Common myeloid progenitor, CD34-positive (primary cell): ENCODE measurements at regions not wholly inside any gene's neighbourhood (a gene's known extent, or its start where the extent isn't known, plus 50 kb on each side); places are given as distances from the start of the nearest gene placed in this dataset.
"Not testable (repeated sequence)": the region's sequence is repeated elsewhere in the genome, so short reads cannot be mapped to it uniquely, and the experiment has no call there.

ENCODE experiments used
- CTCF ChIA-PET: fragments of 350-600 bp; sonication (Branson Sonifier 250); formaldehyde crosslinking; loops from one replicate; lab custom pipeline; 2021; ENCODE audit warnings: antibody characterized with exemption; lab: Charles Lee
- POLR2A ChIA-PET: fragments of 350-600 bp; sonication (Branson Sonifier 250); formaldehyde crosslinking; loops from one replicate; lab custom pipeline; 2021; ENCODE audit warnings: antibody characterized with exemption; lab: Charles Lee
- DNase-seq, 3 donors: peaks; one replicate each; pipeline versions ENCODE4 v3.0.0 to v3.0.0-alpha.2; 2013
- H3K27ac ChIP-seq, 2 experiments: 1 replicate in 1 of 2; 2 replicates in 1 of 2; pipeline ENCODE4 v1.7.0; 2013; ENCODE audit warnings: inconsistent platforms in 2 of 2, low read length in 2 of 2, mild to moderate bottlenecking in 2 of 2, low read depth in 1 of 2, moderate library complexity in 1 of 2; ENCODE audit not compliant: severe bottlenecking in 2 of 2, insufficient read depth in 1 of 2, poor library complexity in 1 of 2
- H3K27me3 ChIP-seq, 5 experiments: replicated peaks in 2 of 5; 1 replicate in 3 of 5; 2 replicates in 2 of 5; pipeline versions ENCODE4 v1.6.1 to v1.7.0; 2013; ENCODE audit warnings: low read length in 4 of 5, mild to moderate bottlenecking in 2 of 5, moderate library complexity in 2 of 5, inconsistent platforms in 1 of 5; ENCODE audit not compliant: insufficient read depth in 5 of 5, control insufficient read depth in 4 of 5
- H3K36me3 ChIP-seq, 4 experiments: 1 replicate in 2 of 4; 2 replicates in 2 of 4; pipeline versions ENCODE4 v1.6.1 to v1.7.0; 2013; ENCODE audit warnings: low read length in 3 of 4, control low read depth in 1 of 4, mild to moderate bottlenecking in 1 of 4; ENCODE audit not compliant: control insufficient read depth in 4 of 4, insufficient read depth in 4 of 4
- H3K4me1 ChIP-seq, 4 experiments: 1 replicate in 3 of 4; 2 replicates in 1 of 4; pipeline versions ENCODE4 v1.6.1 to v1.7.1; 2013; ENCODE audit warnings: low read length in 3 of 4, mild to moderate bottlenecking in 3 of 4, control low read depth in 1 of 4, inconsistent platforms in 1 of 4, moderate library complexity in 1 of 4; ENCODE audit not compliant: control insufficient read depth in 4 of 4, insufficient read depth in 4 of 4; ENCODE audit errors: control extremely low read depth in 1 of 4
- H3K4me3 ChIP-seq, 7 experiments: 1 replicate in 4 of 7; 2 replicates in 3 of 7; pipeline versions ENCODE4 v1.5.1 to v1.7.0; 2013; ENCODE audit warnings: mild to moderate bottlenecking in 7 of 7, low read length in 6 of 7, moderate library complexity in 6 of 7, inconsistent platforms in 2 of 7, low read depth in 2 of 7, control low read depth in 1 of 7; ENCODE audit not compliant: insufficient read depth in 4 of 7, control insufficient read depth in 1 of 7; ENCODE audit errors: extremely low read depth in 1 of 7
- H3K9me3 ChIP-seq, 5 experiments: 1 replicate in 4 of 5; 2 replicates in 1 of 5; pipeline versions ENCODE4 v1.6.1 to v1.7.1; 2013; ENCODE audit warnings: low read length in 4 of 5, mild to moderate bottlenecking in 2 of 5, inconsistent platforms in 1 of 5, low read depth in 1 of 5, moderate library complexity in 1 of 5; ENCODE audit not compliant: control insufficient read depth in 4 of 5, insufficient read depth in 2 of 5; ENCODE audit errors: control extremely low read depth in 1 of 5
- WGBS: methylation state at CpG from one replicate; pipeline ENCODE4 v1.1.5; 2013; ENCODE audit not compliant: insufficient coverage; 5-methylcytosine and 5-hydroxymethylcytosine counted together

- H3K36me3 ChIP-seq, result peaks cover 0 to 23% (median 6%) of the 10 kb centered on the region in 4 experiments
- H3K4me3 ChIP-seq, DNase-seq, H3K4me1 ChIP-seq, CTCF ChIA-PET, H3K9me3 ChIP-seq, H3K27me3 ChIP-seq, POLR2A ChIA-PET, H3K27ac ChIP-seq: not testable (repeated sequence)
- 80% methylated on average over 1 of the region's 12 CpGs for WGBS
These were observed 76.2 kb upstream of the TNK2 start for GRCh38 chr3:195984392-195985030.

- H3K9me3 ChIP-seq, H3K4me1 ChIP-seq, POLR2A ChIA-PET, H3K4me3 ChIP-seq, H3K27ac ChIP-seq, H3K27me3 ChIP-seq, DNase-seq, CTCF ChIA-PET: not testable (repeated sequence)
- peaks cover 0 to 26% (median 8%) of the 10 kb centered on the region in 4 experiments for H3K36me3 ChIP-seq
- 91% methylated on average over 9 of the region's 16 CpGs for WGBS
These were observed 75.5 kb upstream of the TNK2 start for GRCh38 chr3:195983880-195984279.

- H3K9me3 ChIP-seq, H3K4me1 ChIP-seq, H3K27ac ChIP-seq, H3K4me3 ChIP-seq, CTCF ChIA-PET, H3K27me3 ChIP-seq, POLR2A ChIA-PET, DNase-seq: not testable (repeated sequence)
- 97% methylated on average over 6 of the region's 17 CpGs for WGBS
- H3K36me3 ChIP-seq, result peaks cover 0 to 29% (median 8%) of the 10 kb centered on the region in 4 experiments
These were observed 74.4 kb upstream of the TNK2 start for GRCh38 chr3:195982754-195983153.

- H3K27ac ChIP-seq, DNase-seq, POLR2A ChIA-PET, H3K4me1 ChIP-seq, H3K9me3 ChIP-seq, CTCF ChIA-PET, H3K4me3 ChIP-seq, H3K27me3 ChIP-seq: not testable (repeated sequence)
- H3K36me3 ChIP-seq, result peaks cover 0 to 30% (median 8%) of the 10 kb centered on the region in 4 experiments
- 87% methylated on average over 6 of the region's 7 CpGs for WGBS
These were observed 73.4 kb upstream of the TNK2 start for GRCh38 chr3:195981778-195982177.

- H3K4me1 ChIP-seq, H3K27ac ChIP-seq, H3K9me3 ChIP-seq, H3K27me3 ChIP-seq, POLR2A ChIA-PET, H3K4me3 ChIP-seq, DNase-seq, CTCF ChIA-PET: not testable (repeated sequence)
- H3K36me3 ChIP-seq, result peaks cover 0 to 39% (median 11%) of the 10 kb centered on the region in 4 experiments
- 95% methylated on average over 9 of the region's 10 CpGs for WGBS
These were observed 71.5 kb upstream of the TNK2 start for GRCh38 chr3:195979877-195980276.

- H3K4me1 ChIP-seq, H3K9me3 ChIP-seq, CTCF ChIA-PET, H3K27ac ChIP-seq, DNase-seq, H3K27me3 ChIP-seq, H3K4me3 ChIP-seq, POLR2A ChIA-PET: not testable (repeated sequence)
- no CpG with 5 or more reads among the region's 11 CpGs for WGBS
- peaks cover 0 to 39% (median 14%) of the 10 kb centered on the region in 4 experiments for H3K36me3 ChIP-seq
These were observed 70.2 kb upstream of the TNK2 start for GRCh38 chr3:195978585-195978984.

GRCh38 chr3:195976876-195977275 lies 68.5 kb upstream of the TNK2 start:
- H3K4me1 ChIP-seq, H3K9me3 ChIP-seq, H3K27me3 ChIP-seq, H3K27ac ChIP-seq, DNase-seq, CTCF ChIA-PET, H3K4me3 ChIP-seq, POLR2A ChIA-PET: not testable (repeated sequence)
- peaks cover 0 to 32% (median 11%) of the 10 kb centered on the region in 4 experiments for H3K36me3 ChIP-seq
- no CpG with 5 or more reads among the region's 19 CpGs for WGBS
